ENCODE measurements at regions not wholly inside any gene's neighbourhood (a gene's known extent, or its start where the extent isn't known, plus 50 kb on each side); places are given as distances from the start of the nearest gene placed in this dataset.

DNA sequence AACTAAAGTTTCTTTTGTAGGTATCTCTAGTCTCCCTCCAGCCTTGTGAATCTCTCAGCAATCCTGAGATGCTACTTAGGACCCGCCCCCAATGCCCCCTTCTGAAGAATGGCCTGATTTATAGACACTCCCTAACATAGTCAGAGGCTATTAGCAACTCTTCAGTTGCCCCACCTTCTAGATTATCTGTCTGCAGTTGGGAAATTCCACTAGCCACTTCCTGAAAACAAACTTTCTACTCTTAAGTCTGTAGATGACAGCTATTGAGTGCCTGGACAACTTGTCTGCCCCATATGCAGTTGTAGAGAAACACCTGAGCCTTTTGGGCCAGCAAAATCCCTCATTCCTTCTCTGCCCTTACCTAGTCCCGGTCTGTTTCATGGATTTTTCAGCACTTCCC lies 188.2 kb upstream of the PREP start:
- no peak for TF ChIP-seq CTCF (IDR thresholded peaks at IDR 0.05; ENCODE audit: borderline replicate concordance)
- H3K27ac ChIP-seq (replicated peaks) = no peak overlapping the region
- no peak for DNase-seq
- no peaks in the 10 kb centered on the region for H3K9me3 ChIP-seq (replicated peaks)
- H3K27me3 ChIP-seq (ENCODE audit: low read depth) = no peaks in the 10 kb centered on the region
- H3K4me1 ChIP-seq = peaks cover 29% of the 10 kb centered on the region
- intact Hi-C loops (cut with micrococcal nuclease) = no loop called here
- no peak overlapping the region for H3K4me3 ChIP-seq
- no peaks in the 10 kb centered on the region for H3K36me3 ChIP-seq

GRCh38 chr6:105588123-105588710 lies 185.3 kb upstream of the PREP start:
- DNase-seq = no peak
- H3K36me3 ChIP-seq = no peaks in the 10 kb centered on the region
- H3K4me3 ChIP-seq = no peak overlapping the region
- TF ChIP-seq CTCF (IDR thresholded peaks at IDR 0.05; ENCODE audit: borderline replicate concordance) = no peak
- H3K4me1 ChIP-seq = peaks cover 11% of the 10 kb centered on the region
- intact Hi-C loops (cut with micrococcal nuclease) = no loop called here
- H3K27ac ChIP-seq (replicated peaks) = no peak overlapping the region
- H3K27me3 ChIP-seq (ENCODE audit: low read depth) = no peaks in the 10 kb centered on the region
- no peaks in the 10 kb centered on the region for H3K9me3 ChIP-seq (replicated peaks)

DNA sequence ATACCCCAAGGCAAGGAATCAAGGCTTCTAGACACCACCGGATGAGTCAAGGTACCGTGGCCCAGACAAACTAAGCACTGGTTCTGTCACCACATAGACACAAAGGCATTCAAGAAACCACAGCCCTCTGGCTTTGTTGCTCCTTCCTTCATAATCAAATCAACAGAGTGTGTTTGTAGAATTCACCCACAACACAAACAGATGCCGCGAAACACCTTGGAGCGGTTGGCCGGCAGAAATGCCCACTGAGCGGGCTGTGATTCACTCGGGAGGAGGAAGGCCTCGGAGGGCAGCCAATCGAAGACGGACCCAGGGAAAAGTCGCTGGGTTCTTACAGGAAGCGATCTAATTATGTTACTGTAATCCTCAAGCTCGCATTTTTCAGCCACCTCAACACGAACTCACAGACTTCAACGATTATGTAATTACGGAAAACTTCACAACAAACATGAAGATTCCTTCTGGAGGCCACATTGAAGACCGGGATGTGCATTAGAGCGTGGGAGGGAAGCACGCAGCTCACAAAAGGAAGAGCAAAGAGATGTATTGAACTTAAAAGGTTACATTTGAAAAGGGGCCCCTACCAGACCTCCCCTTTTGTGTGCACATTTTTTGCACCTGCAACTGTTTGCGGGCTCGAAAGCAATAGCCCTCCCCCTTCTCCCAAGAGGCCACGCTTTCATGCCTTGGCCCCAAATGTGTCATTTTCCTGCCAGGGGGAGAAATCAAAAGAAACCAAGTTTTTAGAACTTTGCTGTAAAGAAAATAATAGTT lies 184.7 kb upstream of the PREP start:
- peaks cover 5% of the 10 kb centered on the region for H3K4me1 ChIP-seq
- H3K36me3 ChIP-seq = no peaks in the 10 kb centered on the region
- intact Hi-C loops (cut with micrococcal nuclease) = no loop called here
- TF ChIP-seq CTCF (IDR thresholded peaks at IDR 0.05; ENCODE audit: borderline replicate concordance) = no peak
- no peak for DNase-seq
- H3K27me3 ChIP-seq (ENCODE audit: low read depth) = no peaks in the 10 kb centered on the region
- H3K4me3 ChIP-seq = no peak overlapping the region
- no peaks in the 10 kb centered on the region for H3K9me3 ChIP-seq (replicated peaks)
- H3K27ac ChIP-seq (replicated peaks) = no peak overlapping the region

GRCh38 chr6:105578179-105578707 lies 175.4 kb upstream of the PREP start:
- no peaks in the 10 kb centered on the region for H3K36me3 ChIP-seq

GRCh38 chr6:105573556-105573955 lies 170.7 kb upstream of the PREP start:
- Histone ChIP-seq H3K36me3 (no peaks in the 10 kb centered on the region), H3K9me3 (replicated peaks) (no peaks in the 10 kb centered on the region), H3K4me1 (no peaks in the 10 kb centered on the region), H3K4me3 (no peak overlapping the region), H3K27ac (replicated peaks) (no peak overlapping the region), H3K27me3 (ENCODE audit: low read depth) (no peaks in the 10 kb centered on the region)
- no peak for TF ChIP-seq CTCF (IDR thresholded peaks at IDR 0.05; ENCODE audit: borderline replicate concordance)
- intact Hi-C loops (cut with micrococcal nuclease) = no loop called here
- no peak for DNase-seq

More at GRCh38 chr6:105578179-105578707, 175.4 kb upstream of the PREP start:
- no peak for TF ChIP-seq CTCF (IDR thresholded peaks at IDR 0.05; ENCODE audit: borderline replicate concordance)
- Histone ChIP-seq H3K4me3 (no peak overlapping the region), H3K9me3 (replicated peaks) (no peaks in the 10 kb centered on the region), H3K27ac (replicated peaks) (no peak overlapping the region), H3K4me1 (no peaks in the 10 kb centered on the region), H3K27me3 (ENCODE audit: low read depth) (no peaks in the 10 kb centered on the region)
- DNase-seq = no peak
- intact Hi-C loops (cut with micrococcal nuclease) = no loop called here

Data from left ventricle myocardium inferior (tissue), 1 donor.